ENCODE measurements at regions not wholly inside any gene's neighbourhood (a gene's known extent, or its start where the extent isn't known, plus 50 kb on each side); places are given as distances from the start of the nearest gene placed in this dataset.

DNA sequence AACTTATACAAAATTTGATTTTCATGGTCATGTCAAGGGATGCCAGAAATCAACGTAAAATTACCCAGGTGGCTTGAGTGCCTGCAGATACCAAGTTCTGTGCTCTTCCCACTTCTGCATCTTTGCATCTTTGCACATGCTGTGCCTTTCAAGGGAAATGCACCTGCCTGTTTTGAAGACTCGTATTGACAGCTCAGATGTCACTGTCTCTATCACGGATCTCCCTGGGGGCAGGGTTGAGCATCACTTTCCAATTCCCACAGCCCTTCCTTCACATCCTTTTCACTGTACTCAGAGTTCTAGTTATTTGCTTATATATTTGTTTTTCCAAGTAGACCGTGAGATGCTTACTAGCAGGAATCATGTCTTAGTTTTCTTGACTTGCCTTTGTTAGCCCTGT is 274.2 kb downstream of the CDH26 start (continued):
- no peak for TF ChIP-seq BCL3 (IDR thresholded peaks at IDR 0.05)
- TF ChIP-seq, protein P1, sequence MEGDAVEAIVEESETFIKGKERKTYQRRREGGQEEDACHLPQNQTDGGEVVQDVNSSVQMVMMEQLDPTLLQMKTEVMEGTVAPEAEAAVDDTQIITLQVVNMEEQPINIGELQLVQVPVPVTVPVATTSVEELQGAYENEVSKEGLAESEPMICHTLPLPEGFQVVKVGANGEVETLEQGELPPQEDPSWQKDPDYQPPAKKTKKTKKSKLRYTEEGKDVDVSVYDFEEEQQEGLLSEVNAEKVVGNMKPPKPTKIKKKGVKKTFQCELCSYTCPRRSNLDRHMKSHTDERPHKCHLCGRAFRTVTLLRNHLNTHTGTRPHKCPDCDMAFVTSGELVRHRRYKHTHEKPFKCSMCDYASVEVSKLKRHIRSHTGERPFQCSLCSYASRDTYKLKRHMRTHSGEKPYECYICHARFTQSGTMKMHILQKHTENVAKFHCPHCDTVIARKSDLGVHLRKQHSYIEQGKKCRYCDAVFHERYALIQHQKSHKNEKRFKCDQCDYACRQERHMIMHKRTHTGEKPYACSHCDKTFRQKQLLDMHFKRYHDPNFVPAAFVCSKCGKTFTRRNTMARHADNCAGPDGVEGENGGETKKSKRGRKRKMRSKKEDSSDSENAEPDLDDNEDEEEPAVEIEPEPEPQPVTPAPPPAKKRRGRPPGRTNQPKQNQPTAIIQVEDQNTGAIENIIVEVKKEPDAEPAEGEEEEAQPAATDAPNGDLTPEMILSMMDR (IDR thresholded peaks at IDR 0.05), result no peak
- TF ChIP-seq HOXB13 (CRISPR knock-in tag; IDR thresholded peaks at IDR 0.05; ENCODE audit: low read depth), result no peak
- TF ChIP-seq HDAC2 (IDR thresholded peaks at IDR 0.05), result no peak

DNA sequence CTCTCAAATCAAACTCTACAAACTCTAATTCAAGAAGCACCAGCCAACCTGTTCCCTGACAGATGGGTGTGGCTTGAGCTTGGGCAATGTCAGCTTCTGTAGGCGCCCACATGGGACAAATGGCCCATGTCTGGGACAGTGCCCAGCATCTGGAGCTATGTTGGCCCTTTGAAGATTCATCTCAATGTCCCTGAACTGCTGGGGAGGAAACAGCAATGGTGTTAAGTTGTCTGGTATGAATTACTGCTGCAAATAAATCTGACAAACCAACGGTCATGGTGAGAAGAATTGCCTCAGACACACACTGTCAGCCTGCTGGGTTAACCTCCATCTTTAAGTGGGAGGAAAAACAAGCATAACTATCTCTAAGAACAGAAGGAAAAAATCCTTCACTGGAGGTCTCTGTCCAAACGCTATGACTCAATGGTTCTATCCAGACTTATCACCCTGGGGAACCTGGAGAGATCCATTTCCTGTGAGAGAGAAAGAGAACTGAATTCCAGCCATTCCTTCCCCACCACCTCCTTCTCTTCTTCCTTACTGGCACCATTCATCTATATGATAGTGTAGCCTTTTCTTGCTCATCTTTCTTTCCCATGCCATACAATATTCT is 274.9 kb downstream of the CDH26 start:
- Histone ChIP-seq H3K27ac (no peak overlapping the region), H3K4me2 (no peak overlapping the region), H3K4me1 (no peaks in the 10 kb centered on the region), H3K4me3 (no peak overlapping the region), H3K9me3 (no peaks in the 10 kb centered on the region)
- 1% methylated on average over 3 of the region's 3 CpGs for WGBS (ENCODE audit: missing lambda C conversion rate)
- no peak for FAIRE-seq
- DNase-seq (ENCODE audit: low read depth in 1 of 2, low spot score in 1 of 2), result no peak
- ChIA-PET POLR2A (no interaction called here), CTCF (interaction anchor here (1.3 kb wide), 1 partner anchor 22 kb away, joined by 3 read pairs; no protein-coding TSS in a partner anchor)
- no peak for ATAC-seq
- TF ChIP-seq, protein P2, sequence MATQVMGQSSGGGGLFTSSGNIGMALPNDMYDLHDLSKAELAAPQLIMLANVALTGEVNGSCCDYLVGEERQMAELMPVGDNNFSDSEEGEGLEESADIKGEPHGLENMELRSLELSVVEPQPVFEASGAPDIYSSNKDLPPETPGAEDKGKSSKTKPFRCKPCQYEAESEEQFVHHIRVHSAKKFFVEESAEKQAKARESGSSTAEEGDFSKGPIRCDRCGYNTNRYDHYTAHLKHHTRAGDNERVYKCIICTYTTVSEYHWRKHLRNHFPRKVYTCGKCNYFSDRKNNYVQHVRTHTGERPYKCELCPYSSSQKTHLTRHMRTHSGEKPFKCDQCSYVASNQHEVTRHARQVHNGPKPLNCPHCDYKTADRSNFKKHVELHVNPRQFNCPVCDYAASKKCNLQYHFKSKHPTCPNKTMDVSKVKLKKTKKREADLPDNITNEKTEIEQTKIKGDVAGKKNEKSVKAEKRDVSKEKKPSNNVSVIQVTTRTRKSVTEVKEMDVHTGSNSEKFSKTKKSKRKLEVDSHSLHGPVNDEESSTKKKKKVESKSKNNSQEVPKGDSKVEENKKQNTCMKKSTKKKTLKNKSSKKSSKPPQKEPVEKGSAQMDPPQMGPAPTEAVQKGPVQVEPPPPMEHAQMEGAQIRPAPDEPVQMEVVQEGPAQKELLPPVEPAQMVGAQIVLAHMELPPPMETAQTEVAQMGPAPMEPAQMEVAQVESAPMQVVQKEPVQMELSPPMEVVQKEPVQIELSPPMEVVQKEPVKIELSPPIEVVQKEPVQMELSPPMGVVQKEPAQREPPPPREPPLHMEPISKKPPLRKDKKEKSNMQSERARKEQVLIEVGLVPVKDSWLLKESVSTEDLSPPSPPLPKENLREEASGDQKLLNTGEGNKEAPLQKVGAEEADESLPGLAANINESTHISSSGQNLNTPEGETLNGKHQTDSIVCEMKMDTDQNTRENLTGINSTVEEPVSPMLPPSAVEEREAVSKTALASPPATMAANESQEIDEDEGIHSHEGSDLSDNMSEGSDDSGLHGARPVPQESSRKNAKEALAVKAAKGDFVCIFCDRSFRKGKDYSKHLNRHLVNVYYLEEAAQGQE (IDR thresholded peaks at IDR 0.05), result no peak
- TF ChIP-seq EP300 (IDR thresholded peaks at IDR 0.05) (no peak), EHMT2 (IDR thresholded peaks at IDR 0.05; ENCODE audit: low read depth) (no peak), SREBF2 (IDR thresholded peaks at IDR 0.05) (no peak), TFCP2L1 (CRISPR knock-in tag; IDR thresholded peaks at IDR 0.05) (no peak), EHF (CRISPR knock-in tag; IDR thresholded peaks at IDR 0.05) (no peak), MYC (IDR thresholded peaks at IDR 0.05; ENCODE audit: borderline replicate concordance, low read length) (no peak), ESRRA (IDR thresholded peaks at IDR 0.05; ENCODE audit: borderline replicate concordance, low read length) (no peak)
- TF ChIP-seq, protein P3, sequence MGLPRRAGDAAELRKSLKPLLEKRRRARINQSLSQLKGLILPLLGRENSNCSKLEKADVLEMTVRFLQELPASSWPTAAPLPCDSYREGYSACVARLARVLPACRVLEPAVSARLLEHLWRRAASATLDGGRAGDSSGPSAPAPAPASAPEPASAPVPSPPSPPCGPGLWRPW (IDR thresholded peaks at IDR 0.05), result no peak

- CTCF ChIA-PET, result interaction anchor here (1.1 to 2.5 kb wide), 3 partner anchors 18 to 28 kb away, joined by 3 to 8 read pairs (median 5); no protein-coding TSS in a partner anchor
- TF ChIP-seq, protein P4, sequence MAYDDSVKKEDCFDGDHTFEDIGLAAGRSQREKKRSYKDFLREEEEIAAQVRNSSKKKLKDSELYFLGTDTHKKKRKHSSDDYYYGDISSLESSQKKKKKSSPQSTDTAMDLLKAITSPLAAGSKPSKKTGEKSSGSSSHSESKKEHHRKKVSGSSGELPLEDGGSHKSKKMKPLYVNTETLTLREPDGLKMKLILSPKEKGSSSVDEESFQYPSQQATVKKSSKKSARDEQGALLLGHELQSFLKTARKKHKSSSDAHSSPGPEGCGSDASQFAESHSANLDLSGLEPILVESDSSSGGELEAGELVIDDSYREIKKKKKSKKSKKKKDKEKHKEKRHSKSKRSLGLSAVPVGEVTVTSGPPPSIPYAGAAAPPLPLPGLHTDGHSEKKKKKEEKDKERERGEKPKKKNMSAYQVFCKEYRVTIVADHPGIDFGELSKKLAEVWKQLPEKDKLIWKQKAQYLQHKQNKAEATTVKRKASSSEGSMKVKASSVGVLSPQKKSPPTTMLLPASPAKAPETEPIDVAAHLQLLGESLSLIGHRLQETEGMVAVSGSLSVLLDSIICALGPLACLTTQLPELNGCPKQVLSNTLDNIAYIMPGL (CRISPR knock-in tag; IDR thresholded peaks at IDR 0.05; ENCODE audit: borderline replicate concordance), result no peak
- TF ChIP-seq HEYL (CRISPR knock-in tag; IDR thresholded peaks at IDR 0.05), result no peak
- TF ChIP-seq ZSCAN20 (CRISPR knock-in tag; IDR thresholded peaks at IDR 0.05), result no peak
- no peak for TF ChIP-seq RAD21 (conservative IDR thresholded peaks at IDR 0.05 in 1 of 2, IDR thresholded peaks at IDR 0.05 in 1 of 2)
- no peak for TF ChIP-seq HOXB13 (CRISPR knock-in tag; IDR thresholded peaks at IDR 0.05; ENCODE audit: low read depth)
- TF ChIP-seq FOXS1 (CRISPR knock-in tag; IDR thresholded peaks at IDR 0.05), result no peak
- TF ChIP-seq SMC3 (IDR thresholded peaks at IDR 0.05), result no peak
- TF ChIP-seq POLR2A (IDR thresholded peaks at IDR 0.05; ENCODE audit: low read length), result no peak
- TF ChIP-seq, protein P5, sequence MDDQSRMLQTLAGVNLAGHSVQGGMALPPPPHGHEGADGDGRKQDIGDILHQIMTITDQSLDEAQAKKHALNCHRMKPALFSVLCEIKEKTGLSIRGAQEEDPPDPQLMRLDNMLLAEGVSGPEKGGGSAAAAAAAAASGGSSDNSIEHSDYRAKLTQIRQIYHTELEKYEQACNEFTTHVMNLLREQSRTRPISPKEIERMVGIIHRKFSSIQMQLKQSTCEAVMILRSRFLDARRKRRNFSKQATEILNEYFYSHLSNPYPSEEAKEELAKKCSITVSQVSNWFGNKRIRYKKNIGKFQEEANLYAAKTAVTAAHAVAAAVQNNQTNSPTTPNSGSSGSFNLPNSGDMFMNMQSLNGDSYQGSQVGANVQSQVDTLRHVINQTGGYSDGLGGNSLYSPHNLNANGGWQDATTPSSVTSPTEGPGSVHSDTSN (IDR thresholded peaks at IDR 0.05), result no peak
- TF ChIP-seq, protein P6, sequence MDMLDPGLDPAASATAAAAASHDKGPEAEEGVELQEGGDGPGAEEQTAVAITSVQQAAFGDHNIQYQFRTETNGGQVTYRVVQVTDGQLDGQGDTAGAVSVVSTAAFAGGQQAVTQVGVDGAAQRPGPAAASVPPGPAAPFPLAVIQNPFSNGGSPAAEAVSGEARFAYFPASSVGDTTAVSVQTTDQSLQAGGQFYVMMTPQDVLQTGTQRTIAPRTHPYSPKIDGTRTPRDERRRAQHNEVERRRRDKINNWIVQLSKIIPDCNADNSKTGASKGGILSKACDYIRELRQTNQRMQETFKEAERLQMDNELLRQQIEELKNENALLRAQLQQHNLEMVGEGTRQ (IDR thresholded peaks at IDR 0.05), result no peak
- no peak for TF ChIP-seq EP300 (IDR thresholded peaks at IDR 0.05)
- no peak for TF ChIP-seq BHLHE40 (IDR thresholded peaks at IDR 0.05; ENCODE audit: low read depth, low read length)
- H3K9me3 ChIP-seq, result no peaks in the 10 kb centered on the region
- no peak overlapping the region for H3K4me3 ChIP-seq
- no peak for DNase-seq (ENCODE audit: low read depth in 1 of 2, low spot score in 1 of 2)
- POLR2A ChIA-PET, result no interaction called here
- no peak for FAIRE-seq
- 0% methylated on average over 1 of the region's 1 CpG for WGBS (ENCODE audit: missing lambda C conversion rate)
- H3K27ac ChIP-seq, result no peak overlapping the region
- no peaks in the 10 kb centered on the region for H3K4me1 ChIP-seq
- H3K4me2 ChIP-seq, result no peak overlapping the region
- ATAC-seq, result no peak
Observed at GRCh38 chr20:60236613-60237012, 278.4 kb downstream of the CDH26 start.
